SU-DHL-6 (cell line): ENCODE measurements at regions not wholly inside any gene's neighbourhood (a gene's known extent, or its start where the extent isn't known, plus 50 kb on each side); places are given as distances from the start of the nearest gene placed in this dataset.

ENCODE experiments used
- CTCF ChIP-seq: fragments of 200-600 bp; sonication (generic); IDR thresholded peaks from one replicate; pipeline ENCODE4 v1.5.1; 2017; ENCODE audit warnings: antibody characterized with exemption, mild to moderate bottlenecking, low read length, moderate library complexity; ENCODE audit not compliant: insufficient read depth, poor library complexity, severe bottlenecking
- EZH2phosphoT487 ChIP-seq: fragments of 200-600 bp; sonication (generic), shearing (Covaris generic); conservative IDR thresholded peaks from 2 replicates; pipeline ENCODE4 v1.6.1; 2018; ENCODE audit warnings: mild to moderate bottlenecking, antibody characterized with exemption, low read length, moderate library complexity, mixed read lengths

GRCh38 chr5:125612776-125613175, 810.4 kb upstream of the GRAMD2B start:
- TF ChIP-seq CTCF (no peak), EZH2phosphoT487 (no peak)
